ENCODE measurements at regions not wholly inside any gene's neighbourhood (a gene's known extent, or its start where the extent isn't known, plus 50 kb on each side); places are given as distances from the start of the nearest gene placed in this dataset.

DNA sequence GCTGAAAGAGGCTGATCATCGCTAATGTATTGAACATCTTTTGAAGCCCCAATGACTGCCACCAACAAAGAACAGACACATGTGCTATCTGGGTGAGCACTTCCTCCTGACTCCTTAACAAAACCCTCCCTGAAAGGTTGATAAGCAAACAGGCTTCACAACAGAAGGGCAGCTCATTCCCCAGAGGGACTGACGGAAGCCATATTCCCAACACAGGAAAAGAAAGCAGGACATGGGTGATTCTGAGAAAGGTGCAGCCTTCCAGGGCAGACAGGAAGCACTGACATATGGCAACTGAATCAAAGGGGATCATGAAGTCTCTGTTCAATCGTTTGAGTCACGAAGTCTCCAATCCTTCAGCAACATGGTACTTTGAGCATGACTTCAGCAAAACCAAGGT is 929.0 kb downstream of the MCTP2 start:
- H3K4me1 ChIP-seq: peaks cover 8% of the 10 kb centered on the region
- intact Hi-C loops (cut with micrococcal nuclease): no loop called here
- DNase-seq: no peak

DNA sequence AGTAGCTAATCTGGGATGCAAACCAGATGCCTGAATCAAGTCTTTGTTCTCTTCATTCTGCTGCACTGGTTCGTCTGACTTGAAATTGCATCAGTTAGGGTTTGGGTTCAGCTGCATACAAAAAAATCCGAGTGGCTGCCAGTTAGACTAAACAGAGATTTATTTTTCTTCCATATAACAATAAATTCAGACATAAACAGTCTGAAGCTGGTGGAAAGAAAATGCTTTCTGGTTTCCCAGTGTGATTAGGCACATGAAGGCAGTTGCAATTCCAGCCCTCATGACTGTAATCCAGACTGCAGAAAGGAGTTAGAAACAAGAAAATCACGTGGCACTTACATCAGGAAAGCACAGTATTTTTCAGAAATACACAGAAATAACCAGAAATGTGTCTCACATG is 930.7 kb downstream of the MCTP2 start:
- Histone ChIP-seq H3K36me3 (no peaks in the 10 kb centered on the region), H3K27me3 (ENCODE audit: low read depth) (no peaks in the 10 kb centered on the region), H3K9me3 (replicated peaks) (peaks cover 14% of the 10 kb centered on the region), H3K27ac (replicated peaks) (peak overlapping the region; percentile 47), H3K4me3 (no peak overlapping the region), H3K4me1 (peaks cover 8% of the 10 kb centered on the region)
- TF ChIP-seq CTCF (IDR thresholded peaks at IDR 0.05; ENCODE audit: borderline replicate concordance): no peak
- intact Hi-C loops (cut with micrococcal nuclease): no loop called here
- DNase-seq: no peak

More for the DNA sequence above, 929.0 kb downstream of the MCTP2 start:
- no peaks in the 10 kb centered on the region for H3K27me3 ChIP-seq (ENCODE audit: low read depth)
- H3K9me3 ChIP-seq (replicated peaks): peaks cover 18% of the 10 kb centered on the region
- no peak for TF ChIP-seq CTCF (IDR thresholded peaks at IDR 0.05; ENCODE audit: borderline replicate concordance)
- H3K36me3 ChIP-seq: no peaks in the 10 kb centered on the region
- no peak overlapping the region for H3K27ac ChIP-seq (replicated peaks)
- H3K4me3 ChIP-seq: no peak overlapping the region

- H3K36me3 ChIP-seq: no peaks in the 10 kb centered on the region
- no peak overlapping the region for H3K4me3 ChIP-seq
- intact Hi-C loops (cut with micrococcal nuclease): no loop called here
- H3K27ac ChIP-seq (replicated peaks): peak overlapping the region; percentile 47
- no peak for DNase-seq
- TF ChIP-seq CTCF (IDR thresholded peaks at IDR 0.05; ENCODE audit: borderline replicate concordance): no peak
- no peaks in the 10 kb centered on the region for H3K27me3 ChIP-seq (ENCODE audit: low read depth)
- H3K9me3 ChIP-seq (replicated peaks): peaks cover 14% of the 10 kb centered on the region
- H3K4me1 ChIP-seq: peaks cover 8% of the 10 kb centered on the region
These were observed 931.2 kb downstream of the MCTP2 start for GRCh38 chr15:95162531-95162930.

DNA sequence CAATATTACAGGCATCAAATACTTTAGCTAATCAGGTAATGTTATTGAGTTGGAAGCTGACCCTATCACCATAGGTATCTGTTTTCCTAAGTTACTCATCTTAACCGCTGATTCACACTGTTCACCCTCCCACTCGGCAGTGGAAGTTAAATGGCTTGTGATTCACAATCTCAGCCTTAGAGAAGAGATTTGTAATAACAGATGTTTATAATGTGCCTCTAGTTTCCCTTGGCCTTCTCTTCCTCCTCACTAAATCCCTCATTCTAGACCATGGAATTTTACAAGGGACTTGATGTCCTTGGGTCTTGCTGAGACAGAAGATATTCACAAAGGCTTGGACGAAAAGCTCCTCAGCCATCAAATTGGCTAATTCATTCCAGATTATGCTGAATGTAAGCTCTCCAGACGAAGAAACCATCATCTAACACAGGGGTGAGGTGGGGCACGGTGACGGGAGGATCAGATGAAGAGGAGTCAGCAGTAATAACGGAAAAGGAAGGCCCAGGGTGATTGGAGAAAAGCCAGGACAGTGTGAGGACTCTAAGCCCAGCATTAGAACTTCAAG is 931.7 kb downstream of the MCTP2 start:
- intact Hi-C loops (cut with micrococcal nuclease): no loop called here
- TF ChIP-seq CTCF (IDR thresholded peaks at IDR 0.05; ENCODE audit: borderline replicate concordance): no peak
- Histone ChIP-seq H3K4me3 (no peak overlapping the region), H3K4me1 (peaks cover 8% of the 10 kb centered on the region), H3K27ac (replicated peaks) (peak overlapping the region; percentile 47), H3K9me3 (replicated peaks) (peaks cover 14% of the 10 kb centered on the region), H3K27me3 (ENCODE audit: low read depth) (no peaks in the 10 kb centered on the region), H3K36me3 (no peaks in the 10 kb centered on the region)
- DNase-seq: no peak

GRCh38 chr15:95168152-95168551 is 936.8 kb downstream of the MCTP2 start:
- H3K4me1 ChIP-seq: peaks cover 3% of the 10 kb centered on the region
- no peaks in the 10 kb centered on the region for H3K27me3 ChIP-seq (ENCODE audit: low read depth)
- H3K4me3 ChIP-seq: no peak overlapping the region
- no peak overlapping the region for H3K27ac ChIP-seq (replicated peaks)
- no peak for TF ChIP-seq CTCF (IDR thresholded peaks at IDR 0.05; ENCODE audit: borderline replicate concordance)
- DNase-seq: no peak
- intact Hi-C loops (cut with micrococcal nuclease): no loop called here
- H3K36me3 ChIP-seq: no peaks in the 10 kb centered on the region
- H3K9me3 ChIP-seq (replicated peaks): peaks cover 14% of the 10 kb centered on the region

All from left ventricle myocardium inferior (tissue), 1 donor.